Limb (tissue), 2 donors: ENCODE measurements at regions not wholly inside any gene's neighbourhood (a gene's known extent, or its start where the extent isn't known, plus 50 kb on each side); places are given as distances from the start of the nearest gene placed in this dataset.

Experiments
- DNase-seq, 2 donors: peaks; one replicate each; pipeline ENCODE4 v3.0.0-alpha.2; 2016; ENCODE audit errors: extremely low spot score in 2 of 2

DNA sequence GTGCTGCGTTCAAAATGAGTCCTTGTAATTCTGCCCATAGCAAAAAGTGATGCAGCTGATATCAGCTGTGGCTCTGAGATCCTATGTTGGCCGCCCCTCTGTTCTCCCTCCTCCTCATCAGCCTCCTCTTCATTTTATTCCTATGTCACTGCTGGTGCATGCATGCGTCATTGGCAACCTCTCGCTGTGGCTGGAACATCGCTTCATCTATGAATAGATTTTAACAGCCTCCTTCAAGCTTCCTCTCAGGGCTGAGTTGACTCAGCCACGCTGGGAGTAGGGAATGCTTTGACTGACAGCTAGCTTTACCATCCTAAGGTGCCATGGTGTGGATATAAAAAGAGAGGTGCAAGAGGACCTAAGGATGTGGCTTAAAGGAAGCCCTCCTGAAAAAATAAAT is 303.5 kb downstream of the PLK2 start:
- no peak for DNase-seq

DNA sequence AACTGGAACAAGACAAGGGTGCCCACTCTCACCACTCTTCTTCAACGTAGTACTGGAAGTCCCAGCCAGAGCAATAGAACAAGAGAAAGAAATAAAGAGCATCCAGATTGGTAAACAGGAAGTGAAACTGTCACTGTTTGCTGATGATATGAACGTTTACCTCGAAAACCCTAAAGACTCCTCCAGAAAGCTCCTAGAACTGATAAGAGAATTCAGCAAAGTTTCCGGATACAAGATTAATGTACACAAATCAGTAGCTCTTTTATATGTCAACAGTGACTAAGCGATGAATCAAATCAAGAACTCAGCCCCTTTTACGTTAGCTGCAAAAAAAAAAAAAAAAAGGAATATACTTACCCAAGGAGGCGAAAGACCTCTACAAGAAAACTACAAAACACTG is 306.6 kb downstream of the PLK2 start:
- no peak for DNase-seq

DNA sequence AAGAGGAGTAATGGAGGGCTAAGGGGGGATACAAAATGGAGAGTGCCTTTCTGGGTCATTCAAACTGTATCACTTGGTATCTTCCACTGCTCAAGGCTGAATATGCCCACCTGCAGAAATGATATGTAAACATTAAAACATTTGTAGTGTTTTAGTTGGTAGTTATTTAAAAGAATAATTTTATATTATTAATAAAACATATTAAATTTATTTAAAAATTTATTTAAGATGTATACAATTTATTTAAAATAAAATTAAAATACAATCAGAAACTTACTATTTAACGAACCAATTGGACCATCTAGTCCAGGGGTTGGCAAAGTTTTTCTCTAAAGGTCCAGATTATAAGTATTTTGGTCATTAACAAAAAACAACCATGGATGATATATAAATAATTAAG is 308.5 kb downstream of the PLK2 start:
- no peak for DNase-seq

GRCh38 chr5:58150926-58151325 is 309.0 kb downstream of the PLK2 start:
- no peak for DNase-seq

GRCh38 chr5:58149746-58150145 is 310.1 kb downstream of the PLK2 start:
- no peak for DNase-seq

GRCh38 chr5:58149345-58149744 is 310.5 kb downstream of the PLK2 start:
- no peak for DNase-seq

- no peak for DNase-seq
Observed at GRCh38 chr5:58148254-58148775, 311.6 kb downstream of the PLK2 start.

GRCh38 chr5:58145397-58145934 is 314.4 kb downstream of the PLK2 start:
- no peak for DNase-seq

- no peak for DNase-seq
Observed at GRCh38 chr5:58143727-58144126, 316.2 kb downstream of the PLK2 start.

- DNase-seq: no peak
Observed at GRCh38 chr5:58143181-58143580, 316.7 kb downstream of the PLK2 start.

DNA sequence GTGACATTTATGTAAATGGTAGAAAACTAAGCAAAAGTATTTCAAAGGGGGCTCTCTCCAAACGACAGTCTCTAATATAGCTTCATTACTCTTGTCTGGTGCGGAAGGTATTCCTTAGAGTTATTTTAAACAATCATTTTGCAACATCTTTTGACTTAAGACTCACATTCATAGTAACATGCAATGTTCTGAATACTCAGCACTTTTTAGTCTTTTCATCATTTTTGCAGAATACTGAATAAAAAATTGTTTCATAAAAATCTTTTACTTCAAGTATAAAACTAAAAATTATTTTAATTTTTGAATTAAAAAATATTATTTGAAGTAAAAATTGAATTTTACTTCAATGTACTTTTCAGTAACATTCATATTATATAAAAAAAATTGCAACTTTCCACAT is 321.1 kb downstream of the PLK2 start:
- DNase-seq: no peak

DNA sequence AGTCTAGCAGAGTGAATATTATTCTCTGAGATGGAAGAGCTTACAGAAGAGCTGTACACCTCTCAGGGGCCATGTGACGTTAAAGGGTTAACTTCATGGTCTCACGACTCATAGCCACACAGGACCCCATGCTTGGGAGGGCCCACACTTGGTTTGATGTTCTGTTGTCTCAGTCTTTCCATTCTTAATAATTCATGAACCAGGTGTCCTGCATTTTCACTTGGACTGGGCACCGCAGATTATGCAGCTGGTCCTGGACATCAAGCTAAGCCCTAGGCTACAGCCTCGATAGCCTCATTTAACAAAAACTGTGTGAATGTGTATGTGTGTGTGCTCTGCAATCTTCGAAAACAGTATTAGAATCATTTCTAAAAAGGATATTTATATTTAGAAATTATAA is 323.5 kb downstream of the PLK2 start:
- no peak for DNase-seq

- DNase-seq: no peak
Observed at GRCh38 chr5:58135571-58136335, 324.1 kb downstream of the PLK2 start.

DNA sequence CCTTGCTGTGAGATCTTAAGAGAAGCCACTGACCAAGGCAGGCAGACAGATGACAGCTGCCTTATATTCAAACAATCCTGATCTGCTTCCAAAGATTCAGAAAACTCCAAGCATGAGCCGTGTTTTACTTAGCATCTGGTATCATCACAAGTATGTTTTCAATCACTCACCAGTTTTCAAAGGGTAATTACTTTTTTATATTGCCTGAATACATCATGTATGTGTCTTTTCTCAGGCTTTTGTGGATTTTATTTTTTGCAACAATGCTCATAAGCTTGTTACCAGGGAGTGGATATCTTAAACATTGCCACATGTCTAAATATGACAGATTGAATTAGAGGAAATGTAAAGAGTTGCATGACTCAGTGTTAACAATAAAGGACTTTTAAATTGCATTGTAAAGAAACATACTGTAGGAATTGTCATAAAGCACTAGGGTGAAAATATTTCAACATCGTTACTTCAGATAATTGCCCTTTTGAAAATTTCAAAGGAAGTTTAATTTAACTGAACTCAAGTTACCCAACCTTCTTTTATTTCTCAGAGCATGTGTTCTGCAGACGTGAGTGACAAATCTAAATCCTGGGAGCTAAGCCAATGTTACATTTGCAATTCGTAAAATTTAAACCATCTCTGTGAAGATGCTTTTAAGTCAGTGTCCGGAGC is 326.1 kb downstream of the PLK2 start:
- peak in 1 of 2 donors; percentile 69 for DNase-seq

GRCh38 chr5:58133216-58133615 is 326.7 kb downstream of the PLK2 start:
- no peak for DNase-seq

DNA sequence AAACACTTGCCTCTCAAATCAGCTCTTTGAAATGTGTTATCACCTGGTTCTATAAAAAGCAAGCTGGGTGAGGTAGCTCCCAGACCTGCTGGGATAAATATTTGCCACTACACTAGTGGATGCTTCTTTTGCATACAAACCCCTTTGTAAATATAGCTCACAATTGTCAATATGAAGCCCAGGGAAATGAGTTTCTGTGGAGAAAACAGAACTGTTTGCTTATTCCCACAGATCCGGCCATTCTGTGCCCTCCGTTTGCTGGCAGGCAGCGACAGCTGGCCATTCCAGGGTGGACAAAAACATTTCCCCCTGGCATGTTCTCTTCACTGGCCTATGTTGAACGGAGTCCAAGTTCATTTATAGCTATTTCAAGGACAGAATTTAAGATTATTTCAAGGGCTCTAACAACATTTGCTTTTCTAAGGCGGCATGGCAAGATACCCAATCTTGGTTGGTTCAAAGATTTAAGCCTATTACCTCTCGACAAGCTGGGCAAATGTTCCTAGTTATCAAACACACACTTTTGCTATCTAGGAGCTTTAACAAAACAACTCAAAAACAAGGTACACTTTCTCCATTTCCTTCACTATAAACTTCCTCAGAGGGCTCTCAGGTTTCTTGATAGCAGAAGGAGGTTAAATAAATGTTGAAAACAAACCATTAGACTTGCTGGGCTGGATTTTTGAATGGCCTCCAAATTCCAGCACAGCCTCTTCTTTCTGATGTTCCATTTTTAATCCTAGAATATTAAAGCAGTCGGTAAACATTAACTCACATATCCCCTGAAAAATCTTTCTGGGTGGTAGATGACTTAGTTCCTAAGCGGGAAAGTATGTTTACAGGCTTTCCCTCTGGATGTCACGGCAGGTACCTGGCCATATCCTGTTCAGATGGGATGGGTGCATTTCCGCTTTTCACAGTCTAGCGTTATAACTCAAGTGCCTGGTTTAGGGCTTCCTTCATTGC is 332.3 kb downstream of the PLK2 start:
- DNase-seq: peak in 1 of 2 donors; percentile 21

DNA sequence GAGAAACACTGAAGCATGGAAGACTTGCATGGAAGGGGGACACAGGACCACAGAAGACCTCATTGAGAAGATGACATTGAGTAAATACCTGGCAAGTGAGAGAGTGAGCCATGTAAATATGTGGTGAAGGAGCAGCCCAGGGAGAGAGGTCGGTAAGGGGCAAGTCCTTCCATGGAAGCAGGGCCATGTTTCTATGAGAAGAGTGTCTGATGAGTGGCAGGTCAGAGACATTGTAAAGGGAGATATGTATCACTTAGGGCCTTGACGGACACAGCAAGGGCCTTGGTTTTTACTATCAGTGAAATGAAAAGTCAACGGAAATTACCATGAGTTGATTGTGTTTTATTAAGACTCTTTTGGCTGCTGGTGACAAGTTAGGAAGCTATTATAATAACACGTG is 336.4 kb downstream of the PLK2 start:
- no peak for DNase-seq

- DNase-seq: no peak
Observed at GRCh38 chr5:58122848-58123392, 337.0 kb downstream of the PLK2 start.

DNA sequence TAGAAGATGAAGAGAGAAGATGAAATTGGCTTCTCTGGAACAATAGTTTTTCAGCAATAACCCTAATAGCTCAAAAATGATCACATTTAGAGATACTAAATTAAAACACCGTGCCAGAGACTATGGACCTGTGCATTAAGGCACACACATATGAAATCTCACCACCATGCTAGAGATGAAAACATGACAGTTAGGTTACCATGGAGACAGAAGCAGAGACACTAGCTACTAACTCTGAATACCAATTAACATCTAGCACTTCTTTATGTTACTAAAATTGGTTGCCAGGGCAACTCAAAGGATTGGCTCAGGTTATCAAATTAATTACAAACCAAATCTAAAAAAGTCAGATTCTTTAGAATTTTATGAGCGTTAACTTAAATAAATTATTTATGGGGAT is 337.7 kb downstream of the PLK2 start:
- DNase-seq: peak in 1 of 2 donors; percentile 18

DNA sequence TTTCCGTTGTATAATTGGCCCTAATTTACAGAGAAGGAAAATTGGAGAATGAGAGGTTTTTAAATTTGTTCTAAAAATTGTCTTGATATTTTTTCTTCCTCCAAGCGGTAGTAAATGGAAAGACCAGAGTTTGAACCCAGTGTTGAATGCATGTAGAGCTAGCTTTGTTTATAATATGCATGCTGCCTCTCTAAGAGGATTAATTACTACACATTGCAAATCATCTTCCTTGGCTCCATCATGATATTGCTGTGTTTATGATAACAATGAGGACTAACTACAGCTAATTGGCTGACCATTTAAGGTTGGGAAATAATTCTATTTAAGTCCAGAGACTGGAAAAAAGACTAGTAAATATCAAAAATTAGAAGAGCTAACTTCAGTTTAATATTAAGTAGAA is 338.5 kb downstream of the PLK2 start:
- DNase-seq: no peak

DNA sequence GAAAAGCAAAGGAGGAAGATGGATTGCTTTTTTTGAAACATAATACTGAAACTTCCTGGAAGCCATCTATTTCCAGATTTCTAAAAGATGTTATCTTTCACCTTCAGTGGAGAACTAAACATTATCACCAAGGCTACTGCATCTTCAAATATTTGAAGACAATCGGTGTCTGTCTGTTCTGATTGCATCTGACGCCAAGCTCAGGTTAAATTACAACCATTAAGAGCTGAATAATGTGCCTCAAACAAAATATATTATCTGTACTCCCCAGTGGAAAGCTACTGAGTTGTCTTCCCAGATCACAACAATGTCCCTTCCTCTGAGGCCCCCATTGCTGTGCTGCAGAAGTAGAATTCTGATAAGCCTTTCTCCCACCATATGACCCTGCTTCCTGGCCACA is 342.3 kb downstream of the PLK2 start:
- DNase-seq: no peak
